GM12864 (cell line): ENCODE measurements at regions not wholly inside any gene's neighbourhood (a gene's known extent, or its start where the extent isn't known, plus 50 kb on each side); places are given as distances from the start of the nearest gene placed in this dataset.
"Not testable (repeated sequence)": the region's sequence is repeated elsewhere in the genome, so short reads cannot be mapped to it uniquely, and the experiment has no call there.

Experiments used
- DNase-seq: peaks from one replicate; pipeline ENCODE4 v3.0.0-alpha.2; 2011; ENCODE audit warnings: low read depth
- H3K4me3 ChIP-seq: 2 replicates; pipeline ENCODE4 v1.5.1; 2011; ENCODE audit warnings: mild to moderate bottlenecking, low read depth, low read length, control low read depth
- CTCF ChIP-seq: IDR thresholded peaks from 2 replicates; pipeline ENCODE4 v1.5.1; 2011; ENCODE audit warnings: low read depth, mild to moderate bottlenecking, moderate library complexity, low read length, control low read depth, inconsistent platforms; ENCODE audit errors: missing control alignments

DNA sequence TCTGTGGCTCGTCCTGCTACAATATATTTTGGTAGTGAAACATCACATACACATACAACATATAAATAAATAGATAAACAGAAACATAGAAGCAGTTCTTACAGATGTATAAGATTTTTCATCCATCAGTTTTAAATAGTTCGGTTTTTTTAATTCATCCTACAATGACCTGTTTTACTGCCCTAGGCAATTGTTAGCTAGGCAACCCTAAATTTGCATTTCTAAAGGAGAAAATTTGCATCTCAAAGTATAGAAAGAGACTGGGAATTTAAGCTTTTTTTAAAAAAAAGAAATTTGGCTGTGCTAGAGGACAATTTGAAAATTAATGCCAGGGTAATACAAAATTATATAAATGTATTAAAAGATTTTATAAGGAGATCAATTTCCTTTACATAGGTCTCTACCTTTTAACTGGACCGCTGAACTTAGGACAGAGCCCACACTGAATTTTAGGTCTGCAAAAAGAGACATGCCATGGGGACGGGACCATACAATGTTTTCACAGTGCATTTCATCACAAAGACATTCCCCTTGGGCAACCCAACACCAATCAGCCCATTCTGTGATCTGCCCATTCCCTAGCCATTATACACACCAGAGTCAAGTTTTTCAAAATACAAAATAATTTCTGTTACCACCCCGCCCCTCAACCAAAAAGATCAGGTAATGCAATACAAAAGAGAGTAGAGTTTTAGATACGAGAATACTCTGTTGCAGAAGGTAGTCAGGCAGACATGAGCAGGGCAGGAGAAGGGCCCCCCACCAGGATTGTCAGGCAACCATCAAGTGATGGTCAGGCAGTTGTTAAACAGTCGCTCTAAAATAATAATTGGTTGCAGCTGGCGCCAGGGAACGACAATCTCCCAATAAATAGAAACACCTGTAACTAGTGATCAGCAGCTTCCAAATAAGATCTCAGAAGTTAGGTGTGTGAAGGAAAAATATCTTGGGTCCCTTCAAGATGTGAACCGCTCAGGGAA is 299.7 kb upstream of the SGCG start:
- no peak for DNase-seq
- TF ChIP-seq CTCF: no peak
- H3K4me3 ChIP-seq: no peak overlapping the region

DNA sequence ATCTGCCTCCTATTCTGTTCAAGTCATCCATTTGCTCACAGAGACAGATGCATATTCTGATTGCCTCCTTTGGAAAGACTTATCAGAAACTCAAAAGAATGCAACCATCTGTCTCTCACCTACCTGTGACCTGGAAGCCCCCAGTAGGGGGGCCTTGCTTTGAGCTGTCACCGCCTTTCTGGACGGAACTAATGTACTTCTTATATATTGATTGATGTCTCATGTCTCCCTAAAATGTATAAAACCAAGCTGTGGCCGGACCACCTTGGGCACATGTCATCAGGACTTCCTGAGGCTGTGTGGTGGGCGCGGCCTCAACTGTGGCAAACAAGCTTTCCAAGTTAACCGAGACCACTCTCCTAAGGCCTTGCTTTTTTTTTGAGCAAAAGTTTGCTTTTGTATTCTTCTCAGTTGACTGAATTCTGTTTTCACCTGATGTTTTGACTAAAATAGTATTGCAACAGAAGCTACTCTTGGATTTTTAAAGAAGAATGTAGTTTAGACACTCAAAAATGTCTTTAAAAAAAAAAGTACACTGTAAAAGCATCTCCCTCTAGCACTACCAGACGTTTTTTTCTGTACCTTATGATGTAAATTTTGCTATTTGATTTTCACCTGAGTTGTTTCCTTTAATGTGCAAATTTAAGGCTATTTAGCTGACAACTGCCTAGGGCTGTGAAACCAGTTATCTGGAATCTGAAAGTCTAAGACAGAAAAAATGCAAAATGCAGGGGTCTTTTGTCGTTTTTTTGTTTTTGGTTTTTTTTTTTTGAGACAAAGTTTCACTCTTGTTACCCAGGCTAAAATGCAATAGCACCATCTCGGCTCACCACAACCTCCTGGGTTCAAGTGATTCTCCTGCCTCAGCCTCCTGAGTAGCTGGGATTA is 298.8 kb upstream of the SGCG start:
- H3K4me3 ChIP-seq, DNase-seq: not testable (repeated sequence)

GRCh38 chr13:22883262-22883840 is 297.4 kb upstream of the SGCG start:
- H3K4me3 ChIP-seq: peak overlapping the region; percentile 59; the same call in 1 of the 2 replicates
- no peak for TF ChIP-seq CTCF
- peak; percentile 35 for DNase-seq

GRCh38 chr13:22883956-22884355 is 296.8 kb upstream of the SGCG start:
- no peak for DNase-seq
- TF ChIP-seq CTCF: no peak
- H3K4me3 ChIP-seq: peak overlapping the region; percentile 59

GRCh38 chr13:22886061-22886460 is 294.7 kb upstream of the SGCG start:
- not testable (repeated sequence) for DNase-seq
- peak overlapping the region; percentile 17; the same call in 1 of the 2 replicates for H3K4me3 ChIP-seq

DNA sequence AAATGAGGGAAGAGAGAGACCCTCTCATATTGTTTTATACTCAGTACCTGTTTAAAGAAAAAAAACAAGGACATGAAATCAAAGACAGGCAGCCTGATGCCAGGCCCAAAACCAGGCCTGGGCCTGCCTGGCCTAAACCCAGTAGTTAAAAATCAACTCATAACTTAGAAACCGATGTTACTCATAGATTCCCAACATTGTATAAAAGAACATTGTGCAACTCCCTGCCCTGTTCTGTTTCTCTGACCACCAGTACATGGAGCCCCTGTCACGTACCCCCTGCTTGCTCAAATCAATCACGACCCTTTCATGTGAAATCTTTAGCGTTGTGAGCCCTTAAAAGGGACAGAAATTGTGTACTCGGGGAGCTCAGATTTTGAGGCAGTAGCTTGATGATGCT is 291.4 kb upstream of the SGCG start:
- H3K4me3 ChIP-seq: not testable (repeated sequence)

DNA sequence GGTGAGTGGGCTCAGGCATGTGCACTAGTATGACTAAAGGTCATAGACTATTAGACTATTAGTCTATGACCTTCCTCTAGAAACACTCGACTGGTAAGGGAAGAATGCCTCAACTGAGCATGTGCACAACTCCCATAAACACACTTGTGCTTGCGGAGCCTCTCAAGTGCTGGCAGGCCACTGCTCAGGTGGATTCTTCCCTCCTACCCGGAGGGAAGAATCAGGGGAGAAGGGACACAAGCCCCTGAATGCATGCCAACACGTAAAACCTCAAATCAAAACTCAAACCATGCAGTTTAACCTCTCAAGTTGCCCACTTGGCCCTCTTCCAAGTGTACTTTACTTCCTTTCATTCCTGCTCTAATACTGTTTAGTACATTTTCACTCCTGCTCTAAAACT is 287.6 kb upstream of the SGCG start:
- TF ChIP-seq CTCF: no peak
- H3K4me3 ChIP-seq: no peak overlapping the region
- no peak for DNase-seq

More for the DNA sequence above, 291.4 kb upstream of the SGCG start:
- not testable (repeated sequence) for DNase-seq

DNA sequence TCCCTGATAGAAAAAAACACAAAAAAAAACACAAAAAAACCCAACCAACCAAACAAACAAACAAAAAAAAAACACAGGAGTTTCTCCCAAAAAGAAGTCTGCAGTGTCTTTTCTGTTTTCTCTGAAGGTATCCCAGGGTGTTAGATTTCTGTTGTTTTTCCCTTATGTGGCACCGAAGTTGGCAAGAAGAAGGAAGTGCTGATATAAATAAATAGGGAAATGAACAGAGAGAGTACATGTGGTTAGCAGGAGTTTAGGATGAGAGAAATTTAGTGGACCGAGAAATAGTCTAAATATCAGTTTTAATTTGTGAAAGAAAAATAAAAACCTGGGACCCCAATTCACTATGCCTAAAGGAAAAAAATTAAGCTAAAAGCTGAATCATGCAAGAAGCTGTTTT is 287.0 kb upstream of the SGCG start:
- TF ChIP-seq CTCF: no peak
- DNase-seq: no peak
- no peak overlapping the region for H3K4me3 ChIP-seq
